Stomach (tissue), 8 donors: ENCODE measurements at regions not wholly inside any gene's neighbourhood (a gene's known extent, or its start where the extent isn't known, plus 50 kb on each side); places are given as distances from the start of the nearest gene placed in this dataset.

Experiments used
- DNase-seq, 2 donors: peaks; one replicate each; pipeline versions ENCODE4 v3.0.0 to v3.0.0-alpha.2; 2013 to 2019
- H3K27ac ChIP-seq, 5 donors: fragments of 200-600 bp in 4 of 5; sonication (generic) in 4 of 5; one replicate each; pipeline ENCODE4 v1.5.1; 2013 to 2019; ENCODE audit warnings: mild to moderate bottlenecking in 1 of 5, moderate library complexity in 1 of 5
- H3K27me3 ChIP-seq, 3 donors: fragments of 200-600 bp; sonication (generic); one replicate each; pipeline ENCODE4 v1.5.1; 2017 to 2019; ENCODE audit warnings: mixed run types in 1 of 3
- H3K36me3 ChIP-seq, 4 donors: fragments of 200-600 bp; sonication (generic); 1 replicate in 3 of 4; 2 replicates in 1 of 4; pipeline ENCODE4 v1.5.1; 2016 to 2019
- H3K4me1 ChIP-seq, 4 donors: fragments of 200-600 bp; sonication (generic); one replicate each; pipeline ENCODE4 v1.5.1; 2016 to 2019
- H3K4me3 ChIP-seq, 4 donors: fragments of 200-600 bp; sonication (generic) in 3 of 4; one replicate each; pipeline ENCODE4 v1.5.1; 2016 to 2019; ENCODE audit warnings: mild to moderate bottlenecking in 1 of 4
- H3K9me3 ChIP-seq, 4 donors: fragments of 200-600 bp; sonication (generic); one replicate each; pipeline ENCODE4 v1.5.1; 2016 to 2019
- CTCF ChIP-seq, 7 experiments: fragments of 450-650 bp in 4 of 7; fragments of 200-600 bp in 3 of 7; sonication (generic) in 3 of 7; IDR thresholded peaks; one replicate each; pipeline ENCODE4 v1.5.1; 2016 to 2019; ENCODE audit warnings: antibody characterized with exemption in 7 of 7, control low read depth in 2 of 7, mild to moderate bottlenecking in 1 of 7
- EP300 ChIP-seq: sonication (generic); formaldehyde crosslinking; IDR thresholded peaks from one replicate; pipeline ENCODE4 v1.6.1; 2017; ENCODE audit warnings: antibody characterized with exemption
- POLR2A ChIP-seq, 4 donors: fragments of 450-650 bp; IDR thresholded peaks; one replicate each; pipeline ENCODE4 v1.6.1; 2016; ENCODE audit warnings: antibody characterized with exemption in 4 of 4, control low read depth in 2 of 4, mild to moderate bottlenecking in 1 of 4, moderate library complexity in 1 of 4
- POLR2AphosphoS5 ChIP-seq, 3 donors: sonication (generic); formaldehyde crosslinking; IDR thresholded peaks; one replicate each; pipeline ENCODE4 v1.6.1; 2016; ENCODE audit warnings: antibody characterized with exemption in 3 of 3
- WGBS, 5 donors: extraction: QIAGEN DNeasy Blood & Tissue Kit in 3 of 5; methylation state at CpG; one replicate each; pipeline versions ENCODE4 v1.1.5 to v1.1.7; 2013 to 2018; 5-methylcytosine and 5-hydroxymethylcytosine counted together
- intact Hi-C: fragments of 100-400 bp; cut with DNase I; formaldehyde crosslinking; loops from one replicate; pipeline ENCODE4 v1.15.1; 2023; ENCODE audit warnings: low total_unique reads
- donor health status: healthy with polysubstance abuse.
- donor health status: Bipolar disorder and iron deficiency.
- donor health status: healthy.

GRCh38 chr4:62263454-62263853 lies 1063.3 kb downstream of the ADGRL3 start:
- Histone ChIP-seq H3K9me3 (no peaks in the 10 kb centered on the region), H3K27ac (no peak overlapping the region), H3K36me3 (no peaks in the 10 kb centered on the region), H3K4me3 (no peak overlapping the region), H3K27me3 (no peaks in the 10 kb centered on the region), H3K4me1 (no peaks in the 10 kb centered on the region)
- intact Hi-C loops, result no loop called here
- no peak for DNase-seq
- TF ChIP-seq EP300, result no peak
- TF ChIP-seq CTCF (IDR thresholded peaks at IDR 0.05), result no peak
- no peak for TF ChIP-seq POLR2A (IDR thresholded peaks at IDR 0.05)
- no peak for TF ChIP-seq POLR2AphosphoS5 (IDR thresholded peaks at IDR 0.05)

DNA sequence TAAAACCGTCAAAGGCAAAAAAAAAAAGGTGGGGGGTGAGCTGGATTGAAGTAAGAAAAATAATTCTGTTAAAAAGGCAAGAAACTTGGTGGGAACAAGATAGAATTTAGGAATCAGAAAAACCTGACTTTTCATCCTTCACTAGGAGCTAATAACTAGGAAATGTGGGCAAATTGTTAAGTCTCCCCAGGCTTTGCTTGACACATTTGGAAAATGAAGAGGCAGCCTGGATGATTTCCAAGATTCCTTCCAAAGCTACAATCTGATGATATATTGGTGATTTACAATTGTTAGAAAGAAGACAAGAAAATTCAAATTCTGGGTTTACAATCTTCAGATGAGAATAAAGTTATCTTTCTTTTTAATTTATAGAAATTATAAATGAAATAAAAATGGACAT lies 1062.5 kb downstream of the ADGRL3 start:
- H3K27me3 ChIP-seq, result no peaks in the 10 kb centered on the region
- no peaks in the 10 kb centered on the region for H3K9me3 ChIP-seq
- no peak overlapping the region for H3K4me3 ChIP-seq
- DNase-seq, result no peak
- intact Hi-C loops, result no loop called here
- no peaks in the 10 kb centered on the region for H3K36me3 ChIP-seq
- WGBS, 5 donors, result 55 to 74% (median 66%) methylated on average over 1 of the region's 1 CpG
- H3K27ac ChIP-seq, result no peak overlapping the region
- no peaks in the 10 kb centered on the region for H3K4me1 ChIP-seq
- TF ChIP-seq POLR2A (IDR thresholded peaks at IDR 0.05), result no peak
- TF ChIP-seq CTCF (IDR thresholded peaks at IDR 0.05), result no peak
- TF ChIP-seq EP300, result no peak
- TF ChIP-seq POLR2AphosphoS5 (IDR thresholded peaks at IDR 0.05), result no peak

DNA sequence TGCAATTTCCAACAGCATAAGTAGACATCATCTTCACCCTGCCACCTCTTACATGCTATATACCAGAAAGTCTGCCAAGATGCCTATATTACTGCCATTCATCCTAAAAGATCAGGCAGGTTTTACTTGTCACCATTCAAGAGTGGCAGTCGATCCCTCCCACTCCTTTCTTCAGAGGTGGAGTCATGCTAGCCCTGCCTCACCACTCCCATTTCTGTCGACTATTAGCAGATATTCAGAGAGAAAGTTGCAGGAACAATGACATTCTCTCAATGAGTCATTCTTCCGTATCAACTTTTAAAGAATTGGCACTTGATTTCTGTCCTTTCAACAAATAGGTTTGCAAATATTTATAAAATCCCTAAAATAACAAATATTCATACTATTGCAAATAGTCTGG lies 1060.1 kb downstream of the ADGRL3 start:
- peak in 1 of 2 donors; percentile 15 for DNase-seq
- 29 to 47% (median 44%) methylated on average over 3 of the region's 3 CpGs for WGBS, 5 donors
- no peaks in the 10 kb centered on the region for H3K27me3 ChIP-seq
- no peak overlapping the region for H3K27ac ChIP-seq
- no peak for TF ChIP-seq CTCF (IDR thresholded peaks at IDR 0.05)
- TF ChIP-seq POLR2A (IDR thresholded peaks at IDR 0.05), result no peak
- TF ChIP-seq POLR2AphosphoS5 (IDR thresholded peaks at IDR 0.05), result no peak
- no peak for TF ChIP-seq EP300
- H3K9me3 ChIP-seq, result no peaks in the 10 kb centered on the region
- H3K4me3 ChIP-seq, result no peak overlapping the region
- intact Hi-C loops, result no loop called here
- no peaks in the 10 kb centered on the region for H3K4me1 ChIP-seq
- H3K36me3 ChIP-seq, result no peaks in the 10 kb centered on the region

GRCh38 chr4:62256479-62256878 lies 1056.4 kb downstream of the ADGRL3 start:
- H3K27me3 ChIP-seq, result no peaks in the 10 kb centered on the region
- H3K9me3 ChIP-seq, result no peaks in the 10 kb centered on the region
- DNase-seq, result no peak
- H3K27ac ChIP-seq, result no peak overlapping the region
- H3K4me3 ChIP-seq, result no peak overlapping the region
- no peaks in the 10 kb centered on the region for H3K4me1 ChIP-seq
- intact Hi-C loops, result no loop called here
- TF ChIP-seq POLR2A (IDR thresholded peaks at IDR 0.05) (no peak), CTCF (IDR thresholded peaks at IDR 0.05) (no peak), POLR2AphosphoS5 (IDR thresholded peaks at IDR 0.05) (no peak), EP300 (no peak)
- no peaks in the 10 kb centered on the region for H3K36me3 ChIP-seq

DNA sequence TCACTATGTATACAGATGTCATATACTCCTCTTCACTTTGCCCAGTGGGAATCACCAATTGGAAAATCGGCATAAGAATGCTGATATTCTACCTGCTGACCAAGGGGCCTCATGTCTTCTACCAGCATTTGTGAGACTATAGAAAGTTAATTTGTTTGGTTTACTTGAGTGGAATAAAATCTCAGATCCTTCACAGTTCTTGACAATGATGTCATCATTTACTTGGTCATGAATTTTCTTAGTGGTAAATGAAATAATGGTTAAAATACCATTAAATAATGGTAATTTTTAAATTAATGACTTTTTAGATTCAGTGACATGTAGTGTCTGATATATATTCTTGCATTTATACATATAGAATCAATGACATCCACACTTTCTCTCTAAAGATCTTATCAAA lies 1052.6 kb downstream of the ADGRL3 start:
- no peak overlapping the region for H3K27ac ChIP-seq
- whole genome bisulfite sequencing, 5 donors, result 81 to 98% (median 90%) methylated on average over 1 of the region's 1 CpG
- no peaks in the 10 kb centered on the region for H3K27me3 ChIP-seq
- no peak for TF ChIP-seq CTCF (IDR thresholded peaks at IDR 0.05)
- no peak for TF ChIP-seq EP300
- no peak for TF ChIP-seq POLR2AphosphoS5 (IDR thresholded peaks at IDR 0.05)
- TF ChIP-seq POLR2A (IDR thresholded peaks at IDR 0.05), result no peak
- H3K4me1 ChIP-seq, result no peaks in the 10 kb centered on the region
- no peaks in the 10 kb centered on the region for H3K36me3 ChIP-seq
- H3K9me3 ChIP-seq, result no peaks in the 10 kb centered on the region
- H3K4me3 ChIP-seq, result no peak overlapping the region
- DNase-seq, result no peak
- intact Hi-C loops, result no loop called here
